ENCODE measurements at regions not wholly inside any gene's neighbourhood (a gene's known extent, or its start where the extent isn't known, plus 50 kb on each side); places are given as distances from the start of the nearest gene placed in this dataset.

DNA sequence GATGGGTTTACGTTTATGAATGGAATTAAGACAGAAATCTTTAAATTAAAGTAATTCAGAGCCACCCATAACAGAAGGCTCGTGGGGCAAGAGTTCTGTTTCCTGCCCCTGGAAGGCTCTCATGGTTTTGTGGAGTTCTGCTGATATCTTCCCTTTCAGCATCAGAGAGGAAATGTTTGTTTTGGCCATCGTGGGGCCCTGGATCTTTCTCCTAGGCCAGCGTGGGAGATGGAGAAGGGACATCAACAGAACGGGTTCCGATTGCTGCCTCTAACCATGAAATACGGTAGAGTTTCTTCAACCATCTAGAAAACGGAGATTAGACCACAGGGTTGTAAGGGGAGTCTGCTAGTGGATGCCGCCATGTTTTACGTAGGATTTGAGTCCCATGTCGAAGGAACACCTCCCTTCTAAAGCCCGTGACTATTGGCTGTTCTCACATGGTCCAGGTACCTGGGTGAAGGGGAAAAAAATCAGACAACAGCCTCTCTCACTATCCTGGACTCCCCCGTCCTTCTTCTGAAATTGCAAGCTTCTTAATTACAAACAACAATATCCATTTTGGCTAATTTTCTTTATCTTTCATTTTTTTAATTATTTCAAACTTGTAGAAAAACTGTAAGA is 169.1 kb upstream of the CELF2 start:
- Histone ChIP-seq H3K27ac (ENCODE audit: low read depth in 1 of 2, low read length in 2 of 2) (no peak overlapping the region), H3K4me3 (ENCODE audit: low read length) (no peak overlapping the region), H3K27me3 (ENCODE audit: control insufficient read depth in 1 of 2, insufficient read depth in 2 of 2, low read length in 2 of 2) (peaks cover 0 to 7% of the 10 kb centered on the region in 2 experiments), H3K4me1 (ENCODE audit: insufficient read depth, low read length) (no peaks in the 10 kb centered on the region), H3K36me3 (ENCODE audit: insufficient read depth, low read length) (no peaks in the 10 kb centered on the region), H3K9me3 (ENCODE audit: control insufficient read depth in 1 of 2, insufficient read depth in 1 of 2, low read length in 2 of 2) (no peaks in the 10 kb centered on the region)
- Mint-ChIP-seq H3K9me3 (no peaks in the 10 kb centered on the region), H3K27ac (no peak overlapping the region), H3K27me3 (peaks cover 32% of the 10 kb centered on the region), H3K4me3 (no peak overlapping the region), H3K4me1 (ENCODE audit: low read depth) (no peaks in the 10 kb centered on the region), H3K36me3 (ENCODE audit: low read depth) (no peaks in the 10 kb centered on the region)
- ATAC-seq (ENCODE audit: poor library complexity) = no peak
- intact Hi-C loops (cut with DNase I, micrococcal nuclease) = no loop called here
- no peak for DNase-seq
- POLR2A ChIA-PET = no interaction called here
- CTCF ChIA-PET = no interaction called here
- TF ChIP-seq, protein P1, sequence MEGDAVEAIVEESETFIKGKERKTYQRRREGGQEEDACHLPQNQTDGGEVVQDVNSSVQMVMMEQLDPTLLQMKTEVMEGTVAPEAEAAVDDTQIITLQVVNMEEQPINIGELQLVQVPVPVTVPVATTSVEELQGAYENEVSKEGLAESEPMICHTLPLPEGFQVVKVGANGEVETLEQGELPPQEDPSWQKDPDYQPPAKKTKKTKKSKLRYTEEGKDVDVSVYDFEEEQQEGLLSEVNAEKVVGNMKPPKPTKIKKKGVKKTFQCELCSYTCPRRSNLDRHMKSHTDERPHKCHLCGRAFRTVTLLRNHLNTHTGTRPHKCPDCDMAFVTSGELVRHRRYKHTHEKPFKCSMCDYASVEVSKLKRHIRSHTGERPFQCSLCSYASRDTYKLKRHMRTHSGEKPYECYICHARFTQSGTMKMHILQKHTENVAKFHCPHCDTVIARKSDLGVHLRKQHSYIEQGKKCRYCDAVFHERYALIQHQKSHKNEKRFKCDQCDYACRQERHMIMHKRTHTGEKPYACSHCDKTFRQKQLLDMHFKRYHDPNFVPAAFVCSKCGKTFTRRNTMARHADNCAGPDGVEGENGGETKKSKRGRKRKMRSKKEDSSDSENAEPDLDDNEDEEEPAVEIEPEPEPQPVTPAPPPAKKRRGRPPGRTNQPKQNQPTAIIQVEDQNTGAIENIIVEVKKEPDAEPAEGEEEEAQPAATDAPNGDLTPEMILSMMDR (IDR thresholded peaks at IDR 0.05) = no peak

DNA sequence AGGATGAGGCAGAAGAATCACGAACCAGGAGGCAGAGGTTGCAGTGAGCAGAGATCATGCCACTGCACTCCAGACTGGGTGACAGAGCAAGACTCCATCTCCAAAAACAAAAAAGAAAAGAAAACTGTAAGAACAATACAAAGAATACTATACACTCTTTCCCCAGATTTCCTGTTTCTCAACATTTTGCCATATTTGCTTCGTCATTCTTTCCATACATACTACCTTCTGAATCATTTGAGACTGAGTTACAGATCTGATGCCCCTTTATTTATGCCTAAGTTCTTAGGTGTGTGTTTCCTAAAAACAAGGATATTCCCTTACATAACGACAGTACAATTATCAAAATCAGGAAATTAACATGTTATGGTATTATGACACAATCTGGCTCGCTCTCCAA is 168.4 kb upstream of the CELF2 start:
- H3K4me1 ChIP-seq (ENCODE audit: insufficient read depth, low read length) = no peaks in the 10 kb centered on the region
- Mint-ChIP-seq H3K4me3 (no peak overlapping the region), H3K9me3 (no peaks in the 10 kb centered on the region), H3K27ac (no peak overlapping the region), H3K27me3 (peaks cover 32% of the 10 kb centered on the region), H3K4me1 (ENCODE audit: low read depth) (no peaks in the 10 kb centered on the region), H3K36me3 (ENCODE audit: low read depth) (no peaks in the 10 kb centered on the region)
- no peaks in the 10 kb centered on the region for H3K36me3 ChIP-seq (ENCODE audit: insufficient read depth, low read length)
- H3K27me3 ChIP-seq (ENCODE audit: control insufficient read depth in 1 of 2, insufficient read depth in 2 of 2, low read length in 2 of 2) = peaks cover 0 to 7% of the 10 kb centered on the region in 2 experiments
- DNase-seq (no peak), ATAC-seq (ENCODE audit: poor library complexity) (no peak)
- H3K27ac ChIP-seq (ENCODE audit: low read depth in 1 of 2, low read length in 2 of 2) = no peak overlapping the region
- TF ChIP-seq, protein P1 (IDR thresholded peaks at IDR 0.05) = no peak
- intact Hi-C loops (cut with DNase I, micrococcal nuclease) = no loop called here
- ChIA-PET POLR2A (no interaction called here), CTCF (no interaction called here)
- no peak overlapping the region for H3K4me3 ChIP-seq (ENCODE audit: low read length)
- H3K9me3 ChIP-seq (ENCODE audit: control insufficient read depth in 1 of 2, insufficient read depth in 1 of 2, low read length in 2 of 2) = no peaks in the 10 kb centered on the region

DNA sequence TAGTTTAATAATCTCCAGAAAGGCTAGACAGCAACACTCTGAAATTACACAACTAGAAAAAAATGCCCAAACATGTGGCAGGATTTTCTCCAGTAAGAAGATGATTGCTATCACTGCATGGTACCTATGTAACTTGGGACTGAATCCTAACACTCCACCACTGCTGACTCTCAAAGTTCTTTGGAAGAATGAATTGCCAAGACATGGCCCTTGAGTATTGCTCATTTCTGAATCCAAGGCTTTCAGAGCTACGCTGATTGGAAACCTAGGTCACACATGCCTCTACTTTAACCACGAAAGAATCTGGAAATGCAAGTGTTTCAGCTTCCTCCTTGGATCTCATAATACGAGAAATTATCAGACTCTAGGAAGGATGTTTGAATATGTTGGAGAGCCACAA is 167.5 kb upstream of the CELF2 start:
- DNase-seq (no peak), ATAC-seq (ENCODE audit: poor library complexity) (no peak)
- no peak overlapping the region for H3K27ac ChIP-seq (ENCODE audit: low read depth in 1 of 2, low read length in 2 of 2)
- intact Hi-C loops (cut with DNase I, micrococcal nuclease) = no loop called here
- no peaks in the 10 kb centered on the region for H3K4me1 Mint-ChIP-seq (ENCODE audit: low read depth)
- TF ChIP-seq, protein P1 (IDR thresholded peaks at IDR 0.05) = no peak
- H3K4me3 ChIP-seq (ENCODE audit: low read length) = no peak overlapping the region
- no peak overlapping the region for H3K27ac Mint-ChIP-seq
- H3K9me3 Mint-ChIP-seq = no peaks in the 10 kb centered on the region
- no peaks in the 10 kb centered on the region for H3K36me3 Mint-ChIP-seq (ENCODE audit: low read depth)
- ChIA-PET CTCF (no interaction called here), POLR2A (no interaction called here)
- H3K9me3 ChIP-seq (ENCODE audit: control insufficient read depth in 1 of 2, insufficient read depth in 1 of 2, low read length in 2 of 2) = no peaks in the 10 kb centered on the region
- H3K36me3 ChIP-seq (ENCODE audit: insufficient read depth, low read length) = no peaks in the 10 kb centered on the region
- H3K4me3 Mint-ChIP-seq = no peak overlapping the region
- H3K4me1 ChIP-seq (ENCODE audit: insufficient read depth, low read length) = peaks cover 2% of the 10 kb centered on the region
- H3K27me3 ChIP-seq (ENCODE audit: control insufficient read depth in 1 of 2, insufficient read depth in 2 of 2, low read length in 2 of 2) = peaks cover 0 to 7% of the 10 kb centered on the region in 2 experiments
- peaks cover 32% of the 10 kb centered on the region for H3K27me3 Mint-ChIP-seq

All from CD4-positive, alpha-beta T cell (primary cell).